NOMO-1 treated with dmso at 0.1 percent for 144 hours (cell line): ENCODE measurements at regions not wholly inside any gene's neighbourhood (a gene's known extent, or its start where the extent isn't known, plus 50 kb on each side); places are given as distances from the start of the nearest gene placed in this dataset.
A peak's percentile ranks its signal among the peaks of the same experiment; 100 is the strongest.
"Not testable (repeated sequence)": the region's sequence is repeated elsewhere in the genome, so short reads cannot be mapped to it uniquely, and the experiment has no call there.

ENCODE experiments used
- DNase-seq: peaks from one replicate; lab custom pipeline; 2025; ENCODE audit not compliant: unreplicated experiment; lab: John Stamatoyannopoulos, UW

DNA sequence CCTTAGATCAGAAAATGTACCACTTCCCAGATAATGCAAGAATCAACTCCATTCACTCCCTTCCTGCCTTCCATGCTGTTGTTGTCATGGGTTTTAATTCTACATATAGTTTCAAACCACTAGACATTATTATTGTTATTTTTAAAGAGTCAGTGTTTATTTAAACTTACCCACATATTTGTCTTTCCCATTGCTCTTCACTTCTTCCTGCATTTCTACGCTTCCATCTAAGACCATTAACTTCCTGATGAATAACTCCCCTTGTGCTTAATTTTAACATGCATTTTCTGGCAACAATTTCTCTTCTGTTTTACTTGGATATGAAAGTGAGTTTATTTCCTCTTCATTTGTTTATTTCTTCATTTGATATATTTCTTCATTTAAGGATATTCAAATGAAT lies 127.1 kb upstream of the FHIT start:
- no peak for DNase-seq

- peak; percentile 5 for DNase-seq
Observed at GRCh38 chr3:61381745-61382392, 130.6 kb upstream of the FHIT start.

- DNase-seq = no peak
Observed at GRCh38 chr3:61387817-61388216, 136.6 kb upstream of the FHIT start.

GRCh38 chr3:61393480-61393947 lies 142.3 kb upstream of the FHIT start:
- DNase-seq = not testable (repeated sequence)

- DNase-seq = no peak
Observed at GRCh38 chr3:61401359-61401758, 150.1 kb upstream of the FHIT start.

DNA sequence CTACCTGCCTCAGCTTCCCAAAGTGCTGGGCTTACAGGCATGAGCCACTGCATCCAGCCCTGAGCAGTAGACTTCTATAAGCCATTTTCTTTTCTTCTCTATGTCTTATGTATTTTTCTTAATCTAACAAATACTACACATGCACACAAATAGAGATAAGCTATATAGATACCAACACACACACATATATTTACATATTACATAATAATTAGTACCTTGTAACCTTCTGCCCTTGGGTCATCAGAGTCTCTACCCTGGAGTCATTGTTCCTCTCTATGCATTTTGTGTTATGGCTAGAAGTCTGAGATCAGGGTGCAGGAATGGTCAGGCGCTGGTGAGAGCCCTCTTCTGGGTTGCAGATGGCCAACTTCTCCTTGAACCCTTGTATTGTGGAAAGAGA lies 154.0 kb upstream of the PTPRG start:
- no peak for DNase-seq

DNA sequence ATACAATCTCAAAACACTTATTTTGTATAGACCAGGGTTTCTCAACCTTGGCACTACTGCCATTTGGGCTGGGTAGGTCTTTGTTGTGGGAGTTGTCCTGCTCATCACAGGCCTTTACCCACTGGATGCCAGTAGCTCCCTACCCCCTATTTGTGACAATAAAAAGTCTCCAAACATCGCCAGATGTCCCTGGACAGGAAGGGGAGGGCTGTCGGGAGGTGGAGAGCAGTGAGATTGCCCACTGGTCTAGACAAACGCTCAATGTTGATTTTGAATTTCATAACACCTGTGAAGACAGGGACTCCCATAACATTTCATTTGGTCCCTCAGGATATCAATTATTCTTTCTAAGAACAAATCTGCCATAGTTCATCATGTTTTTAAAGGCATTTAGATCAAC lies 151.7 kb upstream of the PTPRG start:
- DNase-seq = no peak

DNA sequence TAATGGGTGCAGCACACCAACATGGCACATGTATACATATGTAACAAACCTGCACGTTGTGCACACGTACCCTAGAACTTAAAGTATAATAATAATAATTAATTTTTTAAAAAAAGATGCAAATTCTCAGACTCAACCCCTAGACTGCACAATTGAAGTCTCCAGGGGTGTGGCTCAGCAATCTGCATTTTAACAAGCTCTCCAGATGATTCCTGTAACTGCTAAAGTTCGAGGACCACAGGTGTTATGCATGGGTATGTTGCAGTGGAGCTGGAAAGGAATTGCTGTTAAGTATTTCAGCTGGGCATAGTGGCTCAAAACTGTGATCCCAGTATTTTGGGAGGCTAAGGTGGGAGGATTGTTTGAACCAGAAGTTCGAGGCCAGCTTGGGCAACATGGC lies 151.0 kb upstream of the PTPRG start:
- not testable (repeated sequence) for DNase-seq

GRCh38 chr3:61411009-61411662 lies 150.2 kb upstream of the PTPRG start:
- no peak for DNase-seq

DNA sequence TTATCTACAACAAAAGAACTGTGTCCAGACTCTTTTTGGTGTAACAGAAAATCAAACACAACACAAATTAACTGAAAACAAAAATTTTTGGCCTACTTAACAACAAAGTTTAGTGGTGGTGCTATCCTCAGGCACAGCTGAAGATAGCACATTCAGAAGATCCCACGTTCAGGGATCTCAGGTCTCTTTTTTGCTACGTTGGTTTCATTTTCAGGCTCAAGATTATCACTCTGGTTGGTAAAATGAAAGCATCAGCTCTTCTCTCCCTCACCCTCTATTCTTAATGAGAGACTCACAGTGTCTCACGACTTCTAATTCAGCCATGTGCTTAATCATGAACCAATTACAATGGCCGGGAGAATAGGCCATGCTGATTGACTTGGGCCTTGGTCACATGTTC lies 146.9 kb upstream of the PTPRG start:
- DNase-seq = no peak

GRCh38 chr3:61415201-61415600 lies 146.2 kb upstream of the PTPRG start:
- no peak for DNase-seq

DNA sequence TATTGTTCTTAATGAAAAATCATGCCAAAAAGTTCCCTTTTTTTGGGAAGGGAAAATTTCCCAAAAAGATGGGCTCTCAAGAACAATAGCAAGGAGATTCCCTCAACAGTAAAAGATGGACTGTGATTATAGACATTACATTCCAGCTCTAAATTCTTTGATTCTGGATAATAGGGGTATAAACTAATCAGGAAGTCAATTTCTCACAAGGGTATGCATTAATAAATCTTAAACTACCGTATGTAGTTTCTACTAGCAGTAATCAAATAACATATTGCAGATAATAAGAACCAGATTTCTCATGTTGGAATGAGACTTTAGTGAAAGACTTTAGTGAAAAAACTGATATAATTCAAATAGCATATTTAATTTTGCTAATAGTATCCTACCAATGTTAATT lies 144.8 kb upstream of the PTPRG start:
- DNase-seq = no peak

GRCh38 chr3:61417352-61417751 lies 144.0 kb upstream of the PTPRG start:
- no peak for DNase-seq

DNA sequence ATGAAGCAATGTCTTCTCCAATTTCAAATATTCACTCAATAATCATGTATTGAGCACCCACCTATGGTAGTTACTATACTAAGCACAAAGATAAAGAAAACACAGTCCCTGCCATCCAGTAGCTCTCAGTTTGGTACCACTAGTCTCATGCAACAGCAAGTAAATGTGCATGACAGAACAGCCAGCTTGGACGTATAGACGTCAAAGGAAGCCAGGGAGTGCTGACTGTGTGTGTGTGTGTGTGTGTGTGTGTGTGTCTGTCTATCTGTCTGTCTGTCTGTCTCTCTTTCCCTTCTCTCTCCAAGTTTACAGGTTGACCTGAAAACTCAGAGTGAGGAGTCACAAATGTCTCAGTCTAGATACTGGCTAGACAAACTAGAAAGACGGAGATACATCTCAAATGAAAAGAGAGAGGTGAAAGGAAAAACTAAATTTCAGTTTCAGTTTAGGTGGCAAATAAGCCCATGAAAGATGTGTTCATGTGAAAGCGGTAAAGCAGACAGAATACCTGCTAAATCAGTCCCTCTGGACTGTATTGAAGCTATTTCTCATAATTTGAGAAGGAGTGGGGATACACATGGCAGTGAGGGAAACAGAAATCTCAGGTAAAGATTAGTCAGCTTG lies 141.1 kb upstream of the PTPRG start:
- DNase-seq = no peak

DNA sequence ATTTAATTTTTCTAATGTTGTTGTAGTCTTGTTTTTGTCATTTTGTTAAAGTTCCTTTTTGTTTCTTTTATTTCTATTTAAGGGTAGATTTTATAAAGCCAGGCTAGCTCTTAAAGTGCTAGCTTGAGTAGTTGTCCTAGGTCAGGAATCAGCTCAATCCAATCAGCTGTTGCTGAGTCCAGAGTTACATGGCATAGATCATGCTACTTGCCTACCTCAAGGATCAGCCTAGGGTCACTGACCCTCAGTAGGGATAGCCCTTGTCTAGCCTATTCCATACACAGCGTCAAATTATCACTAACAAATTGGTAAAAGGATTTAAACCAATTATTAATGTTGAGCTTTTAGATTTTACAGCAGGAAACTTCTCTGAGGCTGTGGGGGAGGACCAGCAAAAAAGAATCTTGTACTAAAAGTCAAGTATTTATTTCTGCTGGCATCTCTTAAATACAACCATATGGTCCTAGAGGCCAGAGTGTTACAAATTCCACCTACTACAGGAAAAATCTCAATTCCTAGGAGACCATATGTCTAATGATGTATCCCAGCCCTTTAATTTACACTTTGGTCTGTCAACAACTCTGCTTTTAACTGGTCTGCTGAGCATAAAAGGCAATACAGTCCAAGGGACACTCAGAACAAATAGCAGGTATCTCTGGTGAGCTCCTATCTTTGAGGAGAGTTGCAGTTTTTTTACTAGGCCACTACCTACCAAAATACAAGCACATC lies 138.3 kb upstream of the PTPRG start:
- no peak for DNase-seq

- DNase-seq = peak; percentile 1
Observed at GRCh38 chr3:61425356-61425755, 136.0 kb upstream of the PTPRG start.

- DNase-seq = no peak
Observed at GRCh38 chr3:61429106-61429505, 132.3 kb upstream of the PTPRG start.

DNA sequence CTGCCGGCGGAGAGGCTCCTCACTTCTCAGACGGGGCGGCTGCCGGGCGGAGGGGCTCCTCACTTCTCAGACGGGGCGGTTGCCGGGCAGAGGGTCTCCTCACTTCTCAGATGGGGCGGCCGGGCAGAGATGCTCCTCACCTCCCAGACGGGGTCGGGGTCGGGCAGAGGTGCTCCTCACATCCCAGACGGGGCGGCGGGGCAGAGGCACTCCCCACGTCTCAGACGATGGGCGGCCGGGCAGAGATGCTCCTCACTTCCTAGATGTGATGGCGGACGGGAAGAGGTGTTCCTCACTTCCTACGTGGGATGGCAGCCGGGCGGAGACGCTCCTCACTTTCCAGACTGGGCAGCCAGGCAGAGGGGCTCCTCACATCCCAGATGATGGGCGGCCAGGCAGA lies 126.5 kb upstream of the PTPRG start:
- DNase-seq = not testable (repeated sequence)

DNA sequence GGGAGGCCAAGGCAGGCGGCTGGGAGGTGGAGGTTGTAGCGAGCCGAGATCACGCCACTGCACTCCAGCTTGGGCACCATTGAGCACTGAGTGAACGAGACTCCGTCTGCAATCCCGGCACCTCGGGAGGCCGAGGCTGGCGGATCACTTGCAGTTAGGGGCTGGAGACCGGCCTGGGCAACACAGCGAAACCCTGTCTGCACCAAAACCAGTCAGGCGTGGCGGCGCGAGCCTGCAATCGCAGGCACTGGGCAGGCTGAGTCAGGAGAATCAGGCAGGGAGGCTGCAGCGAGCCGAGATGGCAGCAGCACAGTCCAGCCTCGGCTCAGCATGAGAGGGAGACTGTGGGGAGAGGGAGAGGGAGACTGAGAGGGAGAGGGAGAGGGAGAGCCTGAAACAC lies 126.0 kb upstream of the PTPRG start:
- not testable (repeated sequence) for DNase-seq

DNA sequence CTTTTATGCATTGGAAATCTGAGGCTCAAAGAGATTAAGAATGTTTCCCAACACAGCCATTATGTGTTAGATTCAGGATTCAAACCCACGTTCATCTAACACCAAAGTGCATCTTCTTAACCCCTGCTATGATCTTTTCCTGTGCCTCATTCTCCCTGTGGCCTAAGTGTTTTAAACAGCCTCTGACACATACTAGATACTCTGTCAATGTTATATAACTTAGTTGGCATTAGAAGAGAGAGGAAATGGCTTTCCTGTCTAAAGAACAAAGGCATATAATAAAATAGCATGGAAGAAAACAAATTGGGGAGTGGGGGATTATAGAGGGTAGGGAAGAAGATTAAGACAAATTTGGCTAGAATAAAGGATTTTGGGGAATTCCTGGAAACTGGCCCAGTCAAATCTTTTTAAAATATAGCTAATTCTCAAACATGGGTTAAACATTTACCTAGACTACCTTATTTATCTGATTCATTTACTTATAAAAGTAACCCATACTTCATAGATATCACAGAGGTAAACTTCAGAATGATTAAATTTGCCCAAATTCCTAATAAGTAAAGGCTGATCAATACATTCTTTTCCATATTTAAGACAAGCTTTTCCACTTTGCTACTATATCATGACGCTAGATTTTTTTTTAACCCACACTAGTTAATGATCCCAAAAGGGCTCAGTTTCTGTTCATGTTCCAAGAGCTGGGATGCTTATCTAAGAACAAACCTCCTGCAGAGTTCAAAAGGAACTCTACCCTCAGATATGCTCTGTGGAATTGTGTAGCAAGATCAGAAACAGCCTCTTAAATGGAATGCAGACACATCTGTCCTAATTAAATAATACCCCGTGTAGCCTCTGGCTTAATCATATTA lies 122.9 kb upstream of the PTPRG start:
- no peak for DNase-seq

DNA sequence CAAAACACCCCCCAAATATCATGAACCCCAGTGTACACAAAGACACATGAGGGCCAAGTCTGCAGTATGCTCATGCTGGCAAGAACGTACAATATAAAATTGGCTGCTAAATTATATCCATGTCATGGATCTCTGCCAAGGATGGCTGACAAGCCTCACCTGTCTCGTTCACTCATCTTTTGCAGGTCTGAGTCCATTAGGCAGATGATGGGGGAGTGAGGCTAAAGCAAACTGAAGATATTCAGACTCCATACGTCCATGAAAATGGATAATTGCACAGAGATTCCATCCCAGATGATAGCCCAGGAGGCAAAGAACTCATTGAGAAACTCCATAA lies 122.3 kb upstream of the PTPRG start:
- DNase-seq = no peak
